K562 (cell line): ENCODE measurements at regions not wholly inside any gene's neighbourhood (a gene's known extent, or its start where the extent isn't known, plus 50 kb on each side); places are given as distances from the start of the nearest gene placed in this dataset.

Experiments used
- ATAC-seq: fragments of 200-7000 bp; cut with Tn5 transposase; 3 replicates; pipeline ENCODE4 v1.9.1; 2020; ENCODE audit warnings: moderate library complexity
- BruUV-seq: library from RNA; stranded (reverse); fragments of 400-500 nt; replicated peaks from 2 replicates; lab custom pipeline; 2021; lab: Mats Ljungman, UMichigan
- CTCF ChIA-PET: fragments of 300-600 bp; formaldehyde crosslinking; extraction: SDS; loops from one replicate; lab custom pipeline; 2021; ENCODE audit warnings: low intra/inter-chr PET ratio; lab: Yijun Ruan, JAX
- POLR2A ChIA-PET: fragments of 300-600, 350-650 bp; sonication (Branson Sonifier 250); formaldehyde crosslinking; extraction: SDS; loops from one replicate; lab custom pipeline; 2021; ENCODE audit warnings: antibody characterized with exemption, inconsistent platforms; lab: Yijun Ruan, JAX
- DNase-seq, 4 experiments: peaks; one replicate each; pipeline versions ENCODE4 v3.0.0 to v3.0.0-alpha.2; 2011 to 2018; ENCODE audit warnings: low spot score in 3 of 4, mixed read lengths in 3 of 4; ENCODE audit errors: extremely low read depth in 1 of 4
- FAIRE-seq: peaks from 2 replicates; lab custom pipeline; 2011; peaks lifted over from hg19 to GRCh38; lab: Jason Lieb, UNC
- H2AFZ ChIP-seq: 2 replicates; pipeline ENCODE4 v1.6.0; 2011; ENCODE audit warnings: low read depth, low read length, control low read depth, inconsistent platforms
- H3K27ac ChIP-seq: fragments of 200-600 bp; 3 replicates; pipeline ENCODE4 v1.8.0; 2011; ENCODE audit warnings: low read depth, mild to moderate bottlenecking, control low read depth, inconsistent platforms, low read length, moderate library complexity, mixed read lengths; ENCODE audit errors: extremely low read depth
- H3K27me3 ChIP-seq, 2 experiments: fragments of 300-600 bp in 1 of 2; 2 replicates in 1 of 2; 3 replicates in 1 of 2; pipeline versions ENCODE4 v1.6.0 to v1.8.0; 2011; ENCODE audit warnings: inconsistent platforms in 2 of 2, low read length in 2 of 2, mild to moderate bottlenecking in 1 of 2, mixed read lengths in 1 of 2, moderate library complexity in 1 of 2; ENCODE audit not compliant: control insufficient read depth in 2 of 2, insufficient read depth in 2 of 2
- H3K36me3 ChIP-seq: fragments of 300-600 bp; 3 replicates; pipeline ENCODE4 v1.8.0; 2011; ENCODE audit warnings: mild to moderate bottlenecking, low read length, inconsistent platforms; ENCODE audit not compliant: control insufficient read depth, insufficient read depth
- H3K4me1 ChIP-seq, 2 experiments: fragments of 200-600 bp in 1 of 2; replicated peaks in 1 of 2; 2 replicates in 1 of 2; 3 replicates in 1 of 2; pipeline versions ENCODE4 v1.5.1 to v1.8.0; 2011; ENCODE audit warnings: inconsistent platforms in 2 of 2, low read length in 2 of 2, mild to moderate bottlenecking in 1 of 2, mixed read lengths in 1 of 2, moderate library complexity in 1 of 2; ENCODE audit not compliant: control insufficient read depth in 2 of 2, insufficient read depth in 2 of 2
- H3K4me2 ChIP-seq: 2 replicates; pipeline ENCODE4 v1.6.1; 2011; ENCODE audit warnings: low read length, control low read depth, inconsistent platforms, mixed read lengths; ENCODE audit not compliant: insufficient read depth
- H3K4me3 ChIP-seq: fragments of 200-600 bp; sonication (generic), shearing (Covaris generic); 2 replicates; pipeline ENCODE4 v1.5.1; 2016; ENCODE audit warnings: control low read depth, inconsistent platforms
- H3K79me2 ChIP-seq: fragments of 200-600 bp; 3 replicates; pipeline ENCODE4 v1.8.0; 2011; ENCODE audit warnings: low read length, inconsistent platforms; ENCODE audit not compliant: control insufficient read depth, insufficient read depth
- H3K9ac ChIP-seq, 2 experiments: 2 replicates each; pipeline versions ENCODE4 v1.6.0 to v1.6.1; 2011; ENCODE audit warnings: low read depth in 2 of 2, low read length in 2 of 2, control low read depth in 1 of 2, inconsistent platforms in 1 of 2, mild to moderate bottlenecking in 1 of 2, mixed read lengths in 1 of 2; ENCODE audit not compliant: insufficient read depth in 1 of 2
- H3K9me1 ChIP-seq: one replicate; pipeline ENCODE4 v1.6.0; 2011; ENCODE audit warnings: inconsistent platforms, mild to moderate bottlenecking, low read length, moderate library complexity; ENCODE audit not compliant: control insufficient read depth, insufficient read depth
- H3K9me3 ChIP-seq: replicated peaks from 2 replicates; pipeline ENCODE4 v1.5.1; 2011; ENCODE audit warnings: low read depth, low read length, inconsistent platforms; ENCODE audit not compliant: control insufficient read depth, insufficient read depth
- H4K20me1 ChIP-seq: replicated peaks from 2 replicates; pipeline ENCODE4 v1.6.1; 2011; ENCODE audit warnings: low read length, inconsistent platforms, mixed read lengths; ENCODE audit not compliant: control insufficient read depth, insufficient read depth
- ADNP ChIP-seq: fragments of 200-800 bp; sonication (Bioruptor generic); IDR thresholded peaks from 2 replicates; pipeline ENCODE4 v1.6.1; 2016; ENCODE audit warnings: missing genetic modification characterization, missing compliant biosample characterization
- ELF1 ChIP-seq: fragments of 200-800 bp; sonication (Bioruptor generic); IDR thresholded peaks from 2 replicates; pipeline ENCODE4 v1.6.1; 2016; ENCODE audit warnings: missing genetic modification characterization, missing compliant biosample characterization
- ELF2 ChIP-seq: fragments of 250-450 bp; sonication (Bioruptor Pico); IDR thresholded peaks from 2 replicates; pipeline ENCODE4 v1.5.0; 2021; ENCODE audit warnings: mild to moderate bottlenecking
- ESRRB ChIP-seq: fragments of 250-450 bp; sonication (Bioruptor Pico); IDR thresholded peaks from 2 replicates; pipeline ENCODE4 v1.5.0; 2020; ENCODE audit warnings: mild to moderate bottlenecking, moderate library complexity, borderline replicate concordance
- JUN ChIP-seq, 2 experiments: sonication (generic) in 1 of 2; formaldehyde crosslinking in 1 of 2; IDR thresholded peaks; 2 replicates each; pipeline versions ENCODE4 v1.6.1 to v1.8.0; 2012 to 2022; ENCODE audit warnings: borderline replicate concordance in 2 of 2, mild to moderate bottlenecking in 2 of 2, improper control_type of control experiment in 1 of 2, low read depth in 1 of 2, low read length in 1 of 2, missing genetic modification reagents in 1 of 2
- MCM3 ChIP-seq: fragments of 450-650 bp; IDR thresholded peaks from 2 replicates; pipeline ENCODE4 v1.6.1; 2016
- MIER1 ChIP-seq: fragments of 450-650 bp; IDR thresholded peaks from 2 replicates; pipeline ENCODE4 v1.6.1; 2016; ENCODE audit warnings: antibody characterized with exemption, mild to moderate bottlenecking, low read depth
- MTA2 ChIP-seq: fragments of 450-650 bp; IDR thresholded peaks from 2 replicates; pipeline ENCODE4 v1.6.1; 2016; ENCODE audit warnings: low read depth
- NR2C1 ChIP-seq, 2 experiments: fragments of 450-650 bp; IDR thresholded peaks; 2 replicates each; pipeline ENCODE4 v1.6.1; 2017; ENCODE audit warnings: mild to moderate bottlenecking in 2 of 2, antibody characterized with exemption in 1 of 2, inconsistent platforms in 1 of 2, missing compliant biosample characterization in 1 of 2, missing genetic modification characterization in 1 of 2
- POLR2A ChIP-seq: fragments of 450-650 bp; conservative IDR thresholded peaks from 2 replicates; pipeline ENCODE4 v1.6.1; 2016
- STAG1 ChIP-seq: sonication (generic); formaldehyde crosslinking; IDR thresholded peaks from 2 replicates; pipeline ENCODE4 v1.5.0; 2020; ENCODE audit warnings: missing genetic modification reagents, borderline replicate concordance
- ZBTB7A ChIP-seq: IDR thresholded peaks from 2 replicates; pipeline ENCODE4 v1.6.1; 2011; ENCODE audit warnings: low read depth, mild to moderate bottlenecking, low read length, moderate library complexity, borderline replicate concordance; ENCODE audit not compliant: control insufficient read depth
- ZNF165 ChIP-seq: fragments of 250-450 bp; sonication (Bioruptor Pico); IDR thresholded peaks from 2 replicates; pipeline ENCODE4 v1.4.0; 2020; ENCODE audit warnings: borderline replicate concordance
- ZNF263 ChIP-seq: sonication (generic); formaldehyde crosslinking; IDR thresholded peaks from 2 replicates; pipeline ENCODE4 v1.8.0; 2022; ENCODE audit warnings: mild to moderate bottlenecking, missing genetic modification reagents, borderline replicate concordance
- ZNF830 ChIP-seq: fragments of 250-450 bp; sonication (Bioruptor Pico); IDR thresholded peaks from 2 replicates; pipeline ENCODE4 v1.5.0; 2021; ENCODE audit warnings: mild to moderate bottlenecking
- WGBS: fragments of 100-300 bp; shearing (Covaris generic); methylation state at CpG from one replicate; pipeline ENCODE4 v1.1.6; 2016; ENCODE audit warnings: low coverage, mixed read lengths; ENCODE audit not compliant: insufficient coverage; ENCODE audit errors: missing lambda C conversion rate; 5-methylcytosine and 5-hydroxymethylcytosine counted together
- in situ Hi-C: fragments of 300-500 bp; cut with MboI; formaldehyde crosslinking; loops from 4 replicates; pipeline ENCODE4 v1.15.0; 2018; ENCODE audit warnings: inconsistent platforms, mixed read lengths
- intact Hi-C: fragments of 100-400 bp; cut with micrococcal nuclease; formaldehyde crosslinking; loops from 2 replicates; pipeline ENCODE4 v1.14.2; 2022
- TF ChIP-seq, protein P1 (sequence below): fragments of 450-650 bp; IDR thresholded peaks from 2 replicates; pipeline ENCODE4 v1.6.1; 2016; ENCODE audit warnings: antibody characterized with exemption
- TF ChIP-seq, protein P2 (sequence below), 2 experiments: fragments of 200-800 bp in 1 of 2; sonication (Bioruptor generic) in 1 of 2; sonication (generic) in 1 of 2; formaldehyde crosslinking in 1 of 2; IDR thresholded peaks in 1 of 2; conservative IDR thresholded peaks in 1 of 2; 2 replicates each; pipeline versions ENCODE4 v1.5.0 to v1.6.1; 2016 to 2020; ENCODE audit warnings: missing compliant biosample characterization in 1 of 2, missing genetic modification characterization in 1 of 2, missing genetic modification reagents in 1 of 2

DNA sequence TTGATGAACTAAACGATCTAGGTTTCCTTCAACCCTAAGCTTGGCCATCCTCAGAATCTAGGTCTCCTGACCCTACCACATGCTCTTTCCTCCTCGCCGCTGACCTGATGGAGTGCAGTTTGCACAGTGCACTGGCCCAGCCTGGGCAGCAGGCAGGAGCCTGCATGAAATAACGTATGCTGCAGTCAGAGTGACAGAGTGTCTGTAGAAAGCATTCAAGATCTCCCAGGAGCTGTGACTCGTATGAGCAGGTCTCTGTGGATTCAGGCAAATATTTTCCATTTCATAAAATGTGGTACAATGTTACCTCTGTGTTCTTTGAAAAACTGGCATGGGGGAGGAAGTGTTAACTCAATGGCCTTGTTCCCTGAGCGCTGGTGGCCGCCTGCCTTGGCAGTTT is 441.8 kb downstream of the RPS24 start:
- H3K27ac ChIP-seq: no peak overlapping the region
- H4K20me1 ChIP-seq: peaks cover 15% of the 10 kb centered on the region; the same call in 1 of the 2 replicates
- no TSS peak for BruUV-seq
- no peaks in the 10 kb centered on the region for H3K9me3 ChIP-seq
- H3K27me3 ChIP-seq: peaks cover 9 to 52% of the 10 kb centered on the region in 2 experiments; a peak in 4 of 5 replicates
- TF ChIP-seq ZNF830 (CRISPR knock-in tag) (no peak), ELF1 (no peak), POLR2A (no peak), ZBTB7A (no peak), MTA2 (no peak), ESRRB (CRISPR knock-in tag) (no peak), ZNF263 (CRISPR knock-in tag) (no peak), ELF2 (CRISPR knock-in tag) (no peak), ADNP (tag) (no peak), MCM3 (no peak), ZNF165 (CRISPR knock-in tag) (no peak), STAG1 (CRISPR knock-in tag) (no peak), NR2C1 (IDR thresholded peaks at IDR 0.05) (no peak), NR2C1 (tag; IDR thresholded peaks at IDR 0.05) (no peak), JUN (IDR thresholded peaks at IDR 0.05; ENCODE audit: borderline replicate concordance, low read depth, low read length) (no peak), JUN (CRISPR knock-in tag; IDR thresholded peaks at IDR 0.05; ENCODE audit: borderline replicate concordance) (no peak), MIER1 (no peak)
- TF ChIP-seq, protein P1, sequence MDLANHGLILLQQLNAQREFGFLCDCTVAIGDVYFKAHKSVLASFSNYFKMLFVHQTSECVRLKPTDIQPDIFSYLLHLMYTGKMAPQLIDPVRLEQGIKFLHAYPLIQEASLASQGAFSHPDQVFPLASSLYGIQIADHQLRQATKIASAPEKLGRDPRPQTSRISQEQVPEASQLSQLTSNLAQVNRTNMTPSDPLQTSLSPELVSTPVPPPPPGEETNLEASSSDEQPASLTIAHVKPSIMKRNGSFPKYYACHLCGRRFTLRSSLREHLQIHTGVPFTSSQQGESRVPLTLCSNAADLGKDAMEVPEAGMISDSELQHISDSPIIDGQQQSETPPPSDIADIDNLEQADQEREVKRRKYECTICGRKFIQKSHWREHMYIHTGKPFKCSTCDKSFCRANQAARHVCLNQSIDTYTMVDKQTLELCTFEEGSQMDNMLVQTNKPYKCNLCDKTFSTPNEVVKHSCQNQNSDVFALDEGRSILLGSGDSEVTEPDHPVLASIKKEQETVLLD: no peak
- TF ChIP-seq, protein P2, sequence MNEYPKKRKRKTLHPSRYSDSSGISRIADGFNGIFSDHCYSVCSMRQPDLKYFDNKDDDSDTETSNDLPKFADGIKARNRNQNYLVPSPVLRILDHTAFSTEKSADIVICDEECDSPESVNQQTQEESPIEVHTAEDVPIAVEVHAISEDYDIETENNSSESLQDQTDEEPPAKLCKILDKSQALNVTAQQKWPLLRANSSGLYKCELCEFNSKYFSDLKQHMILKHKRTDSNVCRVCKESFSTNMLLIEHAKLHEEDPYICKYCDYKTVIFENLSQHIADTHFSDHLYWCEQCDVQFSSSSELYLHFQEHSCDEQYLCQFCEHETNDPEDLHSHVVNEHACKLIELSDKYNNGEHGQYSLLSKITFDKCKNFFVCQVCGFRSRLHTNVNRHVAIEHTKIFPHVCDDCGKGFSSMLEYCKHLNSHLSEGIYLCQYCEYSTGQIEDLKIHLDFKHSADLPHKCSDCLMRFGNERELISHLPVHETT (CRISPR knock-in tag; conservative IDR thresholded peaks at IDR 0.05 in 1 of 2, IDR thresholded peaks at IDR 0.05 in 1 of 2): no peak
- TF ChIP-seq, all 486 proteins: peak for 0
- peak in 2 of 4 experiments; percentile 1 to 3 for DNase-seq
- Histone ChIP-seq H3K4me3 (no peak overlapping the region), H3K9me1 (peaks cover 4% of the 10 kb centered on the region), H3K4me2 (no peak overlapping the region), H3K4me1 (no peaks in the 10 kb centered on the region), H3K79me2 (no peaks in the 10 kb centered on the region), H2AFZ (no peak overlapping the region), H3K9ac (no peak overlapping the region), H3K36me3 (no peaks in the 10 kb centered on the region)
- ChIA-PET CTCF (no interaction called here), POLR2A (interaction anchor here (0.6 to 1.1 kb wide), 2 partner anchors 12 to 630 kb away, joined by 3 to 4 read pairs; no protein-coding TSS in a partner anchor)
- FAIRE-seq: no peak
- in situ Hi-C loops (no loop called here), intact Hi-C loops (no loop called here)
- 0% methylated on average over 7 of the region's 7 CpGs for WGBS
- no peak for ATAC-seq
